H54 (cell line): ENCODE measurements at regions not wholly inside any gene's neighbourhood (a gene's known extent, or its start where the extent isn't known, plus 50 kb on each side); places are given as distances from the start of the nearest gene placed in this dataset.
A peak's percentile ranks its signal among the peaks of the same experiment; 100 is the strongest.
"Not testable (repeated sequence)": the region's sequence is repeated elsewhere in the genome, so short reads cannot be mapped to it uniquely, and the experiment has no call there.

Experiments used
- DNase-seq: peaks from one replicate; pipeline ENCODE4 v3.0.0; 2011; ENCODE audit warnings: low spot score, mixed read lengths; ENCODE audit not compliant: insufficient read length
- FAIRE-seq: peaks from 3 replicates; lab custom pipeline; 2011; peaks lifted over from hg19 to GRCh38; lab: Jason Lieb, UNC
- POLR2A ChIP-seq: IDR thresholded peaks from 2 replicates; pipeline ENCODE4 v1.6.1; 2011; ENCODE audit warnings: low read depth, mild to moderate bottlenecking, low read length

GRCh38 chr13:103521532-103521931, 455.3 kb upstream of the SLC10A2 start:
- DNase-seq (no peak), FAIRE-seq (no peak)
- no peak for TF ChIP-seq POLR2A

DNA sequence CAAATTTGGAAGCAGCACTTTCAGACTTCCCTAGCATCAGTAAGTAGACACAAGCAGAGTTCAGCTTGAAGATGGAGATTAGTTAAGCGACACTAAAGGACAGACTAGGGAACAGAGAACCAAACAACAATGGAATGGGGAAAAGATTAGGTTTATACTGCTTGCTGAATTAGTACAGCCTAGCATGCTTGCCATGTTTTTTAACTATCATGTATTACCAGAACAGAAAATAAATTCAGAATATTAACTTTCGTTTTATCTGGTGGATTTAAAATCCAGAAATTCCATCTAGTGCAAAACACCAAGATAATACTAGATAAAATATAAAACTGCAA, 451.5 kb upstream of the SLC10A2 start:
- TF ChIP-seq POLR2A: no peak
- DNase-seq: no peak
- FAIRE-seq: no peak

DNA sequence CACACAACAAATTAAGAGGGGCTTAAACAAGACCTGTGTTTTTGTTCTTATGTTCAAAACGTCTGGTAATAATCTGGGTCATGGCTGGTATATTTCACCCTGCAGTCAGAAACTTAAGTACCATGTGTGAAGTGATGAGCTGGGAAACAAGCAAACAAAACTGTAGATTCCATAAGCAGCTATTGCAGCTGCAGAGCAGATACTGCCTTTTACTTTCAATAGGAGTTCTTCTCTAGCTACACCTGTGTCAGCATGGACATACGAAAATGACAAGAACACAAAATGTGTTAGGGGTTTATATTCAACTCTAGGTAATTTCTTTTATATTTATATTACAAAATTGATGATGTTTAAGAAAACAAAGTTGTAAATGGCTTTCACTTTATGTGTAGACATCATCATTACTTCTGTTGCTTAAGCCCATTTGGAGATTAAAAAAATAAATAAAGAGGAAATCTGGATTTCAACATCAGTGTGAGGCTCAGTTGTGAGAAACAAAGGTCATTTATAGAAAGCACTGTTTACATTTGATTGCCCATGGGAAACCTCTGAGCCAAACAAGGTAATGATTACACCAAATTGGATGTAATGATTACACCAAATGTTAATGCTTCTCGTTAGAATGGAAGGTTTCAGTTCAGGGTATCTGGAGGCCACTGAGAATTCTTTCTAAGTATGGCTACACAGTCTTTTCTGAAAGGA, 451.0 kb upstream of the SLC10A2 start:
- TF ChIP-seq POLR2A: no peak
- FAIRE-seq (no peak), DNase-seq (no peak)

- DNase-seq: no peak
- no peak for TF ChIP-seq POLR2A
- no peak for FAIRE-seq
Observed at GRCh38 chr13:103516015-103516795, 450.0 kb upstream of the SLC10A2 start.

DNA sequence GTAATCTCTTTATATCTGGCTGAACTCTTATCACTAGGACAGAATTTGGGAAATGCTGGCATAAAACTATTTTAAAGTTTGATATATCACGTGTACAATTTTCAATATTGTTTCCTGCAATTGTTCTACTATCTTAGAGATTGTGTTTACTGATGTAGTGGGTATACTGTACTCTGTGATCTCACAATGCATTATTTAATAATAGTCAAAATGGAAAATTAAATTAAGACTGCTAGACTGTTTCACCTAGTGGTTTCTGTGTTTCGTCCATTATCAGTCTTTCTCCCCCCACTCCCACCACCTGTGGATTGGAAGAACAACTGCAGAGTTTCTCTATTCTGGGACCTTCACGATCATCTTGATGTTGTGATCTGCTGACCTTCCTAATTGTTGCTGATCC, 449.2 kb upstream of the SLC10A2 start:
- FAIRE-seq (no peak), DNase-seq (no peak)
- TF ChIP-seq POLR2A: no peak

GRCh38 chr13:103514619-103515018, 448.4 kb upstream of the SLC10A2 start:
- no peak for FAIRE-seq
- no peak for TF ChIP-seq POLR2A
- no peak for DNase-seq

DNA sequence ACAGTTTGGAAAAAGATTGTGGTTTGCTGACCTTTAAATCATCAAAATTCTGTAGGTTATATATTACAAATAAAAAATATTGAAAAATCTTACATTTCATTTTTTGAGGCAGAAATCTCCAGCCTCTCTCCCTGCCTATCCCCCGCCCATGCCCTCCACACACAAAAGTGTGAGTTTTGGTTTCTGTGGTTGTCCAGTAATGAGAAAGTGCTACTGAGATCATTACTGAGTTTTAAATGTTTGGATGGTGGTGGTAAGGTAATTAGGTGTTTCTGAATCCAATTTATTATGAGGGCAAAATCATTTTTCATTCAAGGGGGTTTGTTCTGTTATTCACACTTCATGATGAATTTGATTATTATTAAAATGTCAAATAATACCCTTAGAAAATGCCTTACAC, 448.0 kb upstream of the SLC10A2 start:
- TF ChIP-seq POLR2A: no peak
- DNase-seq: no peak
- no peak for FAIRE-seq

DNA sequence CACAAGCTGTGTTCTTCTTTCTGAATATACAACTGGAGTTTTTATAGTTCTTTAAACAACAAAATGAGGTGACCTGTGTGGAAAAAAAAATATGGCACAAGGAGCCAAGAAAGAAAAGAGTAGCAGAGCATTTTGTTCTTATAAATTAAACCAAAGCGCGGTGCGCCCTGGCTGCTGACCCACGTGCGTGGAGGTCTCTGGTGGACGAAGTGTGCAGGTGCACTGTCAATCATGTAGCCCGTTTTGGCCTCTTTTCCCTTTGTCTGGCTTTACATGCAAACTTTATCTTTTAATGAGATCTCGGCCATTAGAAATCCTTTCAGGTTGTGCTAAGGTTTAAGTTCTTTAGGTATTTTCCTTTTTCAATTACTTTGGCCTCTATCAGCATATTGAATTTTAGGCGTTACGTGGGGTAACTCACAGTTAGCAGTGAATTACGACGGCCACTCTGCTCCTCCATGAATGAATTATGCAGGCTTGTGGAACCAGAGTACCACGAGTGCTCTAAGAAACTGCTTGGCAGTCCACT, 443.9 kb upstream of the SLC10A2 start:
- DNase-seq (no peak), FAIRE-seq (no peak)
- TF ChIP-seq POLR2A: no peak

- FAIRE-seq (no peak), DNase-seq (no peak)
- TF ChIP-seq POLR2A: no peak
Observed at GRCh38 chr13:103497404-103497803, 431.2 kb upstream of the SLC10A2 start.

DNA sequence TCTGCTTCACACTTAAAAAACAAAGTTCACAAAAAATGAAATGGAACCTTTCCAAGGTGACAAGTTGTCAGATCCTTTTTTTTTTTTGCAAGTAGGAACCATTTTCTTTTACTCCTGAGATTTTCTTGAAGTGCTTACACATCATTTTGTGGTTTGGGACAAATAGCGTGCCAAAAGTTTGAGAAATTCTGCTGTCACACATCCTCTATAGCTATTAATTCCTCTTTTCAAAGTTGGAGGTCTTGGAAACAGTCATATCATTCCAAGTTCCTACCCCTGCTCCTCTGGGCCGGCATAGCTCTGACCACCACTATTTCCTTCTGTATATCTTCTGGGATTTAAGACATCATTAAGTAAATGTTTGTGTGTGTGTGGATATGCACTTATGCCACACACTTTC, 421.6 kb upstream of the SLC10A2 start:
- DNase-seq: no peak
- TF ChIP-seq POLR2A: no peak
- FAIRE-seq: peak; percentile 62

GRCh38 chr13:103473081-103473480, 406.9 kb upstream of the SLC10A2 start:
- DNase-seq (no peak), FAIRE-seq (no peak)
- TF ChIP-seq POLR2A: no peak

DNA sequence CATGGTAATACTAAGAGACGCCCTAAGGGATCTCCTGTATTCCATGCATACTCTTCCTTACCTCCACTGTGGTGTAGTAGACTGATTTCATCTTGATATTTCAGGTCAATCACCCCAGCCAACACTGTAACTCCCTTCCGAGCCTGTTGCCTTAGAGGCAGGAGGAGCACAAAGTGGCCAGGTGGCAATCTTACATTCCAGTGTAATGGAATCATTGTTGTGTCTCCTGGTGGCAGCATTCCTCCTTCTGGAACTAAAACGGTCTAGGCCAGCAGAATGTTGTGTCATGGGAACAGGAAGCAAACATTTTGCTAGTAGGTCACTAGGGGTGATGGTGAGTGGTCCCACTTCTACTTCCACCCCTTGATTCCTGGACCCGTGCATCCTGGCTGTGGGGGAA, 405.7 kb upstream of the SLC10A2 start:
- FAIRE-seq (no peak), DNase-seq (no peak)
- TF ChIP-seq POLR2A: no peak

GRCh38 chr13:103469771-103470170, 403.6 kb upstream of the SLC10A2 start:
- TF ChIP-seq POLR2A: no peak
- DNase-seq: no peak
- FAIRE-seq: no peak

DNA sequence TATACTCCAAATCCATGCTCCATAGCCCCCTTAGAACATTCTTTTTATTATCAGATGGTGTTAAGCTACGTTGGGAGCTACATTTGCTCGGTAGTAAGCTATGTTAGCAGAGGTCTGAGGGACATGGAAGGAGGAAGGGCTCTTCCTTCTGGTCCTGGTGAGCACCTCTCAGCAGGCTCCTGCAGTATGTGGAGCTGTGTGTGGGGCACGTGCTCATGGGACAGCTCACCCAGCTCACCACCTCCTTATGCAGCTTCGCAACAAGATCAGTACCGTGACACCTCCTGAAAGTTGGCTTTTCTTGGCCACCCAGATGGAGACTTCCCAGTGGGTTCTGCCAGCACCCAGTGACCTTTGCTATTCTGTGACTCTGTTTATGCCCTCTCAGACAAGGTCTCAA, 400.5 kb upstream of the SLC10A2 start:
- DNase-seq: no peak
- no peak for FAIRE-seq
- TF ChIP-seq POLR2A: no peak

DNA sequence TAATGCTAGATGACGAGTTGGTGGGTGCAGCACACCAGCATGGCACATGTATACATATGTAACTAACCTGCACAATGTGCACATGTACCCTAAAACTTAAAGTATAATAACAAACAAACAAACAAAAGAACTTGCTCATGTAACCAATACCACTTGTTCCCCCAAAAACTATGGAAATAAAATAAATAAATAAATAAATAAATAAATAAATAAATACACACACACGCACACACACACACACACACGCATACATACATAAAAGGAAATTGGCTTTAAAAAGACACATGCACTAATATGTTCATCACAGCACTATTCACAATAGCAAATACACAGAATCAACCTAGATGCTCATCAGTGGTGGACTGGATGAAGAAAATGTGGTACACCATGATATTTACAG, 394.0 kb upstream of the SLC10A2 start:
- DNase-seq, FAIRE-seq: not testable (repeated sequence)

DNA sequence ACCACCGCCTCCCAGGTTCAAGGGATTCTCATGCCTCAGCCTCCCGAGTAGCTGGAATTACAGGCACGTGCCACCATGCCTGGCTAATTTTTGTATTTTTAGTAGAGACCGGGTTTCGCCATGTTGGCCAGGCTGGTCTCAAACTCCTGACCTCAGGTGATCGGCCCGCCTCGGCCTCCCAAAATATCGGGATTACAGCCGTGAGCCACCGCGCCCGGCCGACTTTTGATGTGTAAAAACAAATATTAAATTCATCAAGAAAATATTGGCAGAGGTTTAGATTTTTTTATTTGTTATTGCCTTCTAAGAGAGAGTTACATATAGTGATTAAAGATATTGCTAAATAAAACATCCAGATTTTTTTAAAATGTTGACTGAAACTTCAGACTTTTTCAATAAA, 390.8 kb upstream of the SLC10A2 start:
- FAIRE-seq, DNase-seq: not testable (repeated sequence)
